ENCODE measurements at regions not wholly inside any gene's neighbourhood (a gene's known extent, or its start where the extent isn't known, plus 50 kb on each side); places are given as distances from the start of the nearest gene placed in this dataset.
A peak's percentile ranks its signal among the peaks of the same experiment; 100 is the strongest.

DNA sequence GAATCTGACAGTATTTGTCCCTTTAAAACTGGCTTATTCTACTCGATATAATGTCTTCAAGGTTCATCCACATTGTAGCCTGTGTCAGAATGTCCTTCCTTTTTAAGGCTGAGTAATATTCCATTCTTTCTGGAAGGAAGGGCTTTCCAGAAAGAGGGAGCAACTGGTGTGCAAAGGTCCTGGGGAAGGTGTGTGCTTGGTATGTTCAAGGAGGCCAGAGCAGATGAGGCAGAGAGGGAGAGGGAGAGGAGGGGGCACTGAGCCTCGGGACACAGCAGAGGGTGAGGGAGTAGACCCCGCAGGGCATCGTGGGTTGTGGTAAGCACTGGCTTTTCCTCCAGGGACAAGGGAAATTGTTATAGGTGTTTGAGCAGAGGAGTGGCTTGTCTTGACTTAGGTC is 90.9 kb upstream of the NCOR2 start:
- Histone ChIP-seq H3K36me3 (ENCODE audit: control insufficient read depth, insufficient read depth, low read length) (no peaks in the 10 kb centered on the region), H3K27ac (ENCODE audit: low read depth, low read length, severe bottlenecking) (no peak overlapping the region), H3K9me3 (ENCODE audit: control insufficient read depth, low read length) (peaks cover 4% of the 10 kb centered on the region), H3K4me1 (ENCODE audit: control insufficient read depth, insufficient read depth, low read length, poor library complexity, severe bottlenecking) (peaks cover 21% of the 10 kb centered on the region), H3K4me3 (ENCODE audit: extremely low read depth, insufficient read depth, low read length, poor library complexity, severe bottlenecking) (no peak overlapping the region)
- WGBS, 2 experiments (ENCODE audit: insufficient coverage in 2 of 2): 96 to 100% methylated on average over 2 to 4 of the region's 4 CpGs

DNA sequence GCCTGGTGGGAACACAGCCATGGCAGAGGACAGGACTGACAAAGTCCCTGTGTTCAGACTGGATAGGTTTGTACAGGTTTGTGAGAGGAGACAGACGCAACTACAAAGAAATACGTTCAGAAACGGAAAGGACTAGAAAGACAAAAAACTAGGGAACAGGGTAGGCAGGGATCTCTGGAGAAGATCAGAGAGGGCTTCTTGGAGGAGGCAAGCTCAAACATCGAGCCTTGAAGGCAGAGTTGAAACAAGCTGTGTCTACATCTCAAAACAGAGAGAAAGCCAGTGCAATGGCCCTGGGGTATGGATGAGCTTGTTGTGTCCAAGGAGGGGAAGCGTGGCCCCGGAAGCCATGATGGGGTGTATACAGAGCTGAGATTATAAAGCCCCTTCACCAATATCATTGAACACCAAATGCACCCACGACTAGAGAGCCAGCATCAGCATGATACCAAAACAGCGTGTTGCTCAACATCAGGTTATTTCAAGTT is 89.6 kb upstream of the NCOR2 start:
- Histone ChIP-seq H3K4me3 (ENCODE audit: extremely low read depth, insufficient read depth, low read length, poor library complexity, severe bottlenecking) (no peak overlapping the region), H3K36me3 (ENCODE audit: control insufficient read depth, insufficient read depth, low read length) (no peaks in the 10 kb centered on the region), H3K9me3 (ENCODE audit: control insufficient read depth, low read length) (peaks cover under 1% of the 10 kb centered on the region), H3K27ac (ENCODE audit: low read depth, low read length, severe bottlenecking) (no peak overlapping the region), H3K4me1 (ENCODE audit: control insufficient read depth, insufficient read depth, low read length, poor library complexity, severe bottlenecking) (peaks cover 17% of the 10 kb centered on the region)
- WGBS, 2 experiments (ENCODE audit: insufficient coverage in 2 of 2): 45 to 64% methylated on average over 4 to 6 of the region's 8 CpGs

DNA sequence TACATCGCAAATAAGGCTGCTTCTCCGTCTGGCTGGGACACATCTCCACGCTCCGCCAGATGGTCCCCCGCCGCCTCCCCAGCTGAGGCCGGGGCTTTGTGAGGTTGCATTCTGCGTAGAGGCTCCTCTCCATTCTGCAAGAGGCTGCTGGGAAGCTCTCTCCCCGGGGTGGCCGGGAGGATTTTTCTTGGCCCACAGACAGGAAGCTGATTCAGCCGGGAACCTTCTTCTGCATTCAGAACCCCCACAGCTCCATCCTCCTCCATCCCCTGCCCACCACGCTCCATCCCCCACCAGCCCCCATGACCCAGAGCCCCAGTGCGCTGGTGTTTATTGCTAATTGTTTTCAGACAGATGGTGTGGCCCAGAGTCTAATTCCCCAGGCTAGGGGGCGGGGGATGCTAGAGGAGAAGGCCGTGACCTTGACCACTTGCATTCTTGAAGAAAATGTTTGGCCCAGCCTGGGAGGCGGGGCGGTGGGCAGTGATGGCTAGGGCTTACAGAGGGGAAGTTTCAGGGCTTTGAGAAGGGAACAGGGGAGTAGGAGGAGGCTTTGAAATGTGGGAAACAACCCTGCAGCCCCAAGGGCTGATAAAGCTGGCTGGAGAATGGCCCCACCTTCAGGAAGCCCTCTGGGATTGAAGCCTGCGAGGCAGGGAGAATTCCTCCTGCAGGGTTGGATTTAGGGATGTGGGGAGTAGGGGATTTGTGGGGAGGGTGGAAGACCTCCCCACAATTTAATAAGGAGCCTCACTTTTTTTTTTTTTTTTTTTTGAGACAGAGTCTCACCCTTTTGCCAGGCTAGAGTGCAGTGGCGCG is 88.5 kb upstream of the NCOR2 start:
- WGBS, 2 experiments (ENCODE audit: insufficient coverage in 2 of 2): 18 to 35% methylated on average over 13 to 17 of the region's 20 CpGs
- peak overlapping the region; percentile 57 for H3K27ac ChIP-seq (ENCODE audit: low read depth, low read length, severe bottlenecking)

DNA sequence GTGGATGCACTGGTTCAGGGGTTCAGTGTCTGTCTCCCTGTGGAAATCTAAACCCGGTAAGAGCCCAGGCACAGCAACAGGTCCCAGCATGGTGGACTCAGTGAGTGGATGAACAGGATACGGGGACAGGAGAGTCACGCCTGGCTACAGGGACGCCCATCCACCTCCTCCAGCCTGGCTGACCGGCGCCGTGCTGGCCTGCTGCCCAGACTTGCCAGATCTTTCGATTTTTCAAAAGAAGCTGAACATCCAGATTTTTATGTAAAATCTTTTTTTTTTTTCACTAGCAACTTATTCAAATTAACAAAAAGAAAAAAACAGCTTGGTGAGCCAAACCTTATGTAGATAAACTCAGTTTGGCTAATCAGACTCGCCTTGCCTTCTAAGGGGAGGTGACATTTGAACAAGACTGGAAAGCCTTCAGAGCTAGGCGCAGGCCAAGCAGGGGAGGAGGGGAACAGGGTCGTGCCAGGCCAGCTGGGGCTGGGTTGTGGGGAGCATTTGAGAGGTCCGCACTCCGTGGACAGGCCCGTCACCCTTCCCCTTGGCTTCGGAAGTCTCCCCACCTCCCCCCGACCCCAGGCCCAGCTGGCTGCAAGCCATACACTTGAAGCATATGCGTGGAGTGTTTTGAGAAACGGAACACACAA is 87.8 kb upstream of the NCOR2 start:
- H3K4me3 ChIP-seq (ENCODE audit: extremely low read depth, insufficient read depth, low read length, poor library complexity, severe bottlenecking): no peak overlapping the region
- peak overlapping the region; percentile 57 for H3K27ac ChIP-seq (ENCODE audit: low read depth, low read length, severe bottlenecking)
- no peaks in the 10 kb centered on the region for H3K9me3 ChIP-seq (ENCODE audit: control insufficient read depth, low read length)
- H3K4me1 ChIP-seq (ENCODE audit: control insufficient read depth, insufficient read depth, low read length, poor library complexity, severe bottlenecking): peaks cover 17% of the 10 kb centered on the region
- no peaks in the 10 kb centered on the region for H3K36me3 ChIP-seq (ENCODE audit: control insufficient read depth, insufficient read depth, low read length)
- WGBS, 2 experiments (ENCODE audit: insufficient coverage in 2 of 2): 63 to 65% methylated on average over 11 of the region's 18 CpGs

More for the DNA sequence above, 88.5 kb upstream of the NCOR2 start:
- H3K9me3 ChIP-seq (ENCODE audit: control insufficient read depth, low read length): no peaks in the 10 kb centered on the region
- H3K36me3 ChIP-seq (ENCODE audit: control insufficient read depth, insufficient read depth, low read length): no peaks in the 10 kb centered on the region
- H3K4me1 ChIP-seq (ENCODE audit: control insufficient read depth, insufficient read depth, low read length, poor library complexity, severe bottlenecking): peaks cover 17% of the 10 kb centered on the region
- H3K4me3 ChIP-seq (ENCODE audit: extremely low read depth, insufficient read depth, low read length, poor library complexity, severe bottlenecking): no peak overlapping the region

DNA sequence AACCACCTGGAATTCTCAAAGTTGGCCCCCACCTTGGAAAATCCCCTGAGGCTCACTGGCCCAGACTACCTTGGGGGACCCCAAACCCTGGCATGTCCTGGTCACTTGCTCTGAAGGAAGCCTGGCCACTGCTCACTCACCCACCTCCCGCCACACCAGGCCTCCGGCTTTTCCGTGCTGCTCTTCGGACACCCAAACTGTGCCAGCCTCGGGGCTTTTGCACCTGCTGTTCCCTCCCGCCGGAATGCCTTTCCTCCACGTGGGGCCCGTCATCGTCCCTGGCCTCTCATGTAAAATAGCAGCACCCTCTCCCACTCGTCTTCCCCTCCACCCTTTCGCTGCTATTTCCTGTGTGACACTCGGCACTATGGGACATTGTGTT is 87.2 kb upstream of the NCOR2 start:
- Histone ChIP-seq H3K4me3 (ENCODE audit: extremely low read depth, insufficient read depth, low read length, poor library complexity, severe bottlenecking) (no peak overlapping the region), H3K36me3 (ENCODE audit: control insufficient read depth, insufficient read depth, low read length) (no peaks in the 10 kb centered on the region), H3K9me3 (ENCODE audit: control insufficient read depth, low read length) (no peaks in the 10 kb centered on the region), H3K27ac (ENCODE audit: low read depth, low read length, severe bottlenecking) (no peak overlapping the region), H3K4me1 (ENCODE audit: control insufficient read depth, insufficient read depth, low read length, poor library complexity, severe bottlenecking) (peaks cover 17% of the 10 kb centered on the region)
- WGBS, 2 experiments (ENCODE audit: insufficient coverage in 2 of 2): 90 to 94% methylated on average over 6 to 10 of the region's 13 CpGs

DNA sequence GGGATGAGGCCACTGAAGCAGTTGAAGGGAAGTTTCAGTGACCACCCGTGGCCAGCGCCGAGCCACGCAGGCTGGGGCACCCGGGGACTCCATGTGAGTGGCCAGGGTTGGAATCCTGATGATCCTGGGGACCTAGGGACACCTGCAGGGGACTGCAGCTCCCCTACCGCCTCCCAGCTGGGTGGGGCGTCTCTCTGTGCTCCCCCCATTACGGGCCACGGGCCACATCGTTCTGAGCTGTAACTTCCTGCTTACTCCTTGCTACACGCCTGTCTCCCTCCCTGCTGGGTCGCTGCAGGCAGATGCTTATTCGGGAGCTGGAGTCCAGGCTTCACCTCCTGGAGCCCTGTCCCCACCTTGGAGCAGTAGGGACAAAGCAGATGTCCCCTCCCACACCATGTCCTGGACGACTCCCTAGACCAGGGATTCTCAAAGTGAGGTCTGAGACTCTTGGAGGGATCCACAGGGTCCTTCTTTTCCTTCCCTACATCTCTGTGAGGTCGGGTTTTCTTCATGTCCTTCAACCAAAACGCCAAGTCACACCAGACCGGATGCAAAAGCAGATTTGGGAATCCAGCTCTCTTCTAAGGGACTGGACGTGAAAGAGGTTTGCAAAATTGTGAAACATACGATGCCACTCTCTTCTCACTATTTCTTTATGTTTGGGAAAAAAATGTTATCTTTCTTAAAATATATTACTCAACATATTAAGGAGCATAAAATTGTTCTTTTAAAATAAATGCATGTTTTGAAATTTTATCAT is 85.9 kb upstream of the NCOR2 start:
- Histone ChIP-seq H3K36me3 (ENCODE audit: control insufficient read depth, insufficient read depth, low read length) (no peaks in the 10 kb centered on the region), H3K9me3 (ENCODE audit: control insufficient read depth, low read length) (peaks cover 12% of the 10 kb centered on the region), H3K27ac (ENCODE audit: low read depth, low read length, severe bottlenecking) (no peak overlapping the region), H3K4me3 (ENCODE audit: extremely low read depth, insufficient read depth, low read length, poor library complexity, severe bottlenecking) (no peak overlapping the region), H3K4me1 (ENCODE audit: control insufficient read depth, insufficient read depth, low read length, poor library complexity, severe bottlenecking) (peaks cover 17% of the 10 kb centered on the region)
- WGBS, 2 experiments (ENCODE audit: insufficient coverage in 2 of 2): 72% methylated on average over 15 to 18 of the region's 19 CpGs

DNA sequence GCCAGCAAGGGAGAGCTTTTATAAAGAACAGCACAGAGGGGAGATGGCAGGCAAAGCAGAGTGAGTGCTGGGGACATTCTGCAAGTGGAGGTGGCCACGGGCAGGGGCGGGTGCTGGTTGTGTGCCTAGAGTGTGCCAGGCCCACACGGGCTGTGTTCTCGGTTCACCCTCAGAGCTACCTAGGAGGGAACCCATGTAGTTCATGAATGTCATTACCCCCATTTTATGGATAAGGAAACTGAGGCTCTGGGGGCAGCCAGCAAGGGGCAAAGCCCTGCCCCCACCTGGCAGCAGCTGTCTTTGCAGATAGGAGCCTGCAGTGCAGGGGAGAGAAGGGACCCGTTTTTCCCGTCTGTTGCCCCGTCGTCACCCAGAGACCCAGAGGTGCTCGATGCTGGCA is 85.2 kb upstream of the NCOR2 start:
- H3K9me3 ChIP-seq (ENCODE audit: control insufficient read depth, low read length): peaks cover 18% of the 10 kb centered on the region
- H3K4me3 ChIP-seq (ENCODE audit: extremely low read depth, insufficient read depth, low read length, poor library complexity, severe bottlenecking): no peak overlapping the region
- H3K36me3 ChIP-seq (ENCODE audit: control insufficient read depth, insufficient read depth, low read length): no peaks in the 10 kb centered on the region
- H3K4me1 ChIP-seq (ENCODE audit: control insufficient read depth, insufficient read depth, low read length, poor library complexity, severe bottlenecking): peaks cover 17% of the 10 kb centered on the region
- no peak overlapping the region for H3K27ac ChIP-seq (ENCODE audit: low read depth, low read length, severe bottlenecking)
- WGBS, 2 experiments (ENCODE audit: insufficient coverage in 2 of 2): 92 to 100% methylated on average over 6 to 7 of the region's 9 CpGs

DNA sequence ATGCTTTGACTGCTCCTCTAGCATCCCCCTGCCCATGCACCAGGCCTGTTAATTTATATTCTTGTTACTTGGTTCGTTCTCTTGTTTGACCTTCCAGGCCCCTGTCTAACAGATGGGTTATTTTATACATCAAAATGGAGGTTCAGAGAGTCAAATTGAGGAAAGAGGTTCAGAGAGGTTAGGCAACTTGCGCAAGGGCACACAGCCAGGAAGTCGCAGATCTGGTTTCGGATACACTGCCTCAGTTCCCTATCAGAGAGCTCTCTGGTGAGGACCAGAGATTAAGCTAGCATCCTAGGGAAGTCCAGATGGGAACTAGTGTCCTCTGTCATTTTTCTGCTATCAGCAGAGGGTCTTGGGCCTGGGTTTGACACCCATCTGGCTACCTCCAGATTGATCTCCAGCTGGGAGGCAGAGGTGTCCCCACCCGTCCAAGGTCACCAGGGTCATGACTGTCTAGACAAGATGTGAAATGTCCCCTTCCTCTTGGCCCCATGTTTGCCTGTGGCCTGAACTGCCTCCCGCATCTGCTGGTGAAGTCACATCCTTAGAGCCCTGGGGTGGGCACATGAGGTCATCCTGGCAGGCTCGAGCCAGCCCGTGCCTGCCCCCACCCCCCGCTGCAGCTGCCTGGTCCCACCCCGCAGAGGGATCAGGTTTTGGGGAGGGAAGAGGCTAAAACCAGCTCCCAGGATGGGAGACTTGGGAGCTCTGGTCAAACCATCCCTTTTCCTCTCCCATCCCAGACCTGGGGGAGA is 84.3 kb upstream of the NCOR2 start:
- no peaks in the 10 kb centered on the region for H3K36me3 ChIP-seq (ENCODE audit: control insufficient read depth, insufficient read depth, low read length)
- H3K4me1 ChIP-seq (ENCODE audit: control insufficient read depth, insufficient read depth, low read length, poor library complexity, severe bottlenecking): peaks cover 17% of the 10 kb centered on the region
- WGBS, 2 experiments (ENCODE audit: insufficient coverage in 2 of 2): 80 to 90% methylated on average over 5 of the region's 10 CpGs
- H3K4me3 ChIP-seq (ENCODE audit: extremely low read depth, insufficient read depth, low read length, poor library complexity, severe bottlenecking): no peak overlapping the region
- no peak overlapping the region for H3K27ac ChIP-seq (ENCODE audit: low read depth, low read length, severe bottlenecking)
- H3K9me3 ChIP-seq (ENCODE audit: control insufficient read depth, low read length): peaks cover 21% of the 10 kb centered on the region

DNA sequence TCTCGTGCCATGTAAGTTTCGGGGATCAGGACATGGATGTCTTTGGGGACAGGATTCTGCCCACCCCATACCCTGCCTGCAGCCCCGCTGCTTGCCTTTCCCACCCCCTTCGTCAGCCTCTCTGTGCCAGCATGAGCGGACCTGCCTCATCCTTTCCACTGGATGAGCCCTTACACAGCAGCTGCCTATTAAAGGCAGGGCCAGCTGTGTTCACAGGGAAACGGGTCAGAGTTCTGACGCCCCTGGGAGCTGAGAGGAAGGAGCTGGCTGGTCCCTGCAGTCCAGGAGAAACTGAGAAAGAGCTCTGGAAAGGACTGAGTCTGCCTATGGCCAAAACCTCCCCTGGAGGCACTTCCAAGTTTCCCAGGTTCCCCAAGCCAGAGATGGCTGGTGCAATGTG is 83.5 kb upstream of the NCOR2 start:
- WGBS, 2 experiments (ENCODE audit: insufficient coverage in 2 of 2): 85 to 97% methylated on average over 4 to 7 of the region's 7 CpGs
- Histone ChIP-seq H3K4me3 (ENCODE audit: extremely low read depth, insufficient read depth, low read length, poor library complexity, severe bottlenecking) (no peak overlapping the region), H3K9me3 (ENCODE audit: control insufficient read depth, low read length) (peaks cover 21% of the 10 kb centered on the region), H3K27ac (ENCODE audit: low read depth, low read length, severe bottlenecking) (no peak overlapping the region), H3K4me1 (ENCODE audit: control insufficient read depth, insufficient read depth, low read length, poor library complexity, severe bottlenecking) (peaks cover 14% of the 10 kb centered on the region), H3K36me3 (ENCODE audit: control insufficient read depth, insufficient read depth, low read length) (no peaks in the 10 kb centered on the region)

DNA sequence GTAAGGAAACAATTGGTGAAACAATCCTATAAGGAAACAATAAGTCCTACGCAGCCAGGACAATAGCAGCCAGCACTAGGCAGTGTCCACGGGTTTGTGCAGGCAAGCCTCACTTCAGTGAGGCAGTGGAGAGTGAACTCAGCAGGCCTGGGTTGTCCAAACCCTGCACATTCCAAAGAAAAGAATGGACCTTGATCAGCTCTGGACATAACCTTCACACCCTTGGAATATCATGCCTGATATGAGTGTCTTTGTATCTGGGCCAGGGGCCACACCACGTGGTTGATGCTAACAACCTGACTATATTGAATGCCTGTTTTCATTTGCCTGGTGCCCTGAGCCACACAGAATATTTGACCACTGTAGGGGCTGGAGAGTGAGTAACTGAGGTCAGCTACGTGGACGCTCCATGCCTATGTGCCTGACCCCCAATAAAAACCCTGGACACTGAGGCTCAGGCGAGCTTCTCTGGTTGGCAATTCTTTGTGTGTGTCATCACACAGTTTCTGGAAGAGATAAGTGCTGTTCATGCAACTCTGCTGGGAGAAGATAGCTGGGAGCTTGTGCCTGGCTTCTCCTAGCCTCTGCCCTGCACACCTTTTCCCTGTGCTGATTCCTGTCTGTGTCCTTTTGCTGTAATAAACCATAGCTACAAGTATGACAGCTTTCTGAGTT is 81.4 kb upstream of the NCOR2 start:
- WGBS, 2 experiments (ENCODE audit: insufficient coverage in 2 of 2): 75 to 78% methylated on average over 5 to 6 of the region's 6 CpGs
- Histone ChIP-seq H3K4me1 (ENCODE audit: control insufficient read depth, insufficient read depth, low read length, poor library complexity, severe bottlenecking) (peaks cover 5% of the 10 kb centered on the region), H3K4me3 (ENCODE audit: extremely low read depth, insufficient read depth, low read length, poor library complexity, severe bottlenecking) (no peak overlapping the region), H3K27ac (ENCODE audit: low read depth, low read length, severe bottlenecking) (no peak overlapping the region), H3K36me3 (ENCODE audit: control insufficient read depth, insufficient read depth, low read length) (no peaks in the 10 kb centered on the region), H3K9me3 (ENCODE audit: control insufficient read depth, low read length) (peaks cover 21% of the 10 kb centered on the region)
